Limb (tissue), 2 donors: ENCODE measurements at regions not wholly inside any gene's neighbourhood (a gene's known extent, or its start where the extent isn't known, plus 50 kb on each side); places are given as distances from the start of the nearest gene placed in this dataset.

Experiments
- DNase-seq, 2 donors: peaks; one replicate each; pipeline ENCODE4 v3.0.0-alpha.2; 2016; ENCODE audit errors: extremely low spot score in 2 of 2

- DNase-seq = peak; percentile 49 to 62
Measured at GRCh38 chr13:39100996-39101738, 62.9 kb downstream of the NHLRC3 start.

- DNase-seq = no peak
Measured at GRCh38 chr13:39102981-39103490, 64.8 kb downstream of the NHLRC3 start.

GRCh38 chr13:39105110-39105509 lies 66.9 kb downstream of the NHLRC3 start:
- peak in 1 of 2 donors; percentile 36 for DNase-seq

GRCh38 chr13:39106216-39107005 lies 68.2 kb downstream of the NHLRC3 start:
- no peak for DNase-seq

GRCh38 chr13:39107561-39107960 lies 69.3 kb downstream of the NHLRC3 start:
- DNase-seq = no peak

GRCh38 chr13:39108783-39109182 lies 70.5 kb downstream of the NHLRC3 start:
- DNase-seq = no peak

DNA sequence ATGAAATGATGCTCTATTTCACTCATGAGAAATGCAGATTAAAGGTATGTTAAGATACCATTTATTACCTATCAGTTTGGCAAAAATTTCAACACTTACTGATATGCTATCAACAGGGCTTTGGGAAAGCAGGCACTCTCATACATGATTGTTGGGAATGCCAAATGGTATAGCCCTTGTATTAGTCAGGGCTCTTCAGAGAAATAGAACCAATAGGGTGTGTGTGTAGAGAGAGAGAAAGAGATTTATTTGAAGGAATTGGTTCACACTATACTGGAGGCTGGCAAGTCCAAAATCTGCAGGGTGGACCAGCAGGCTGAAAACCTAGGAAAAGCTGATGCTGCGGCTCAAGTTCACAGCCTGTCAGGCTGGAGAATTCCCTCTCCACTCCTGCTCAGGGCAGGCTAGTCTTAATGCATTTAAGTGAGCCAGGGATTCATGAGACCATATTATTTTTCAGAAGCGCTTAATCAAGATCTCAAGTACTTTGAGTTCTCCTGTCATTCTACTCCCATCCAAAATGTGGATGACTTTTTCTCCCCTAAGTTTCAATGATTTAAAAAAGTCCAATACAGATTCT lies 72.4 kb downstream of the NHLRC3 start:
- DNase-seq = no peak

DNA sequence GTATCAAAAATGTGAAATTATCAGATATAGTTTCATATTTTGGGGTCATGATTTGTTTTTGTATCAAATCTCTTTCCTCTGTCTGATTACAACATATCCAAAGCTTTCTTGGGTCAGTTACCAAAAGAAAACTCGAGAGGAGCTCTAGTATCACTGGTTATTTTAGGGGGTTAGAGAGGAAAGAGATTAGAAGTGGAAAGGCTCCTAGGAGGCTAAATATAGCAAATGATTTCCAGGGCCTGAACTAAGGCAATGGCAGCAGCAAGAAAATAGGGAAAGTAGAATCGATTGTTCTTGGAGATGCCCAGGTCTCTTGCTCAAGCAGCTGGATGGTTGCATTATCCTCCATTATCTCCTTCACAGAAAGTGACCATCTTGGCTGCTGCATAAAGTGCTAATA lies 72.9 kb downstream of the NHLRC3 start:
- DNase-seq = no peak

- no peak for DNase-seq
Measured at GRCh38 chr13:39119422-39119821, 81.2 kb downstream of the NHLRC3 start.

DNA sequence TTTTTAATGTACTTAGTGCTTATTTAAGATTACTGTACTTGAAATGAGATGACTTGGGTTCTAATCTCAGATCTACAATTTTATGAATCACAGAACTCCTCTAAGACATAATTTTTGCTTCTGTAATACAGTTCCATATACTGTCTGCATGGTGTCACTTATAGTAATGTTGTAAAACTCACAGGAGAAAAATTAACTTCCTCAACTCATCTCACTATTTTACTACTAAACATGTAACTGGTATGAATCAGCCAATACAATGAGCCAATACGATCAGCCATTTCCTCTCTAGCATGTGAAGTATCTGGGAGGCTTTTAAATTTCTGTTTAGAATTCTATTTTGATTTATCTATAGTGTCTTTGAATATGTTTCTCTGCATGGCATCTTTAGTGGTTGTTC lies 85.3 kb downstream of the NHLRC3 start:
- DNase-seq = no peak

DNA sequence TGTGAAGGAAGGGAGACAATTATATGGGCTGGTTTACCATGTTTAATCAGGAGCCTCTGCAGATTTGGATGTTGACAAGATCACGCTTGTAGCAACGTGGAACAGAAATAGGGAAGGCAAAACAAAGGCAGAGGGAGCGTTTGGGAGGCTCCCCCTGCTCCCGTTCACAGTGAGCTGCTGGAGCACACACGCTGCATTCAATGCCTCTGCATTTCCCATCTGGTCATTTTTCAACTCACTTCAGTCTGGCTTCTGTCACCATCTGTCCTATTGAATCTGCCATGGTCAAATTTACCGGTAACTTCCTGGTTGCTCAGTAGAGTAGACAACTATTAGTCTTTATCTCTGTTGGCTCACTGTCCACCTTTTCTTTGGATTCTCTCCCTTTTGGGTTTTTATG lies 91.0 kb downstream of the NHLRC3 start:
- no peak for DNase-seq

DNA sequence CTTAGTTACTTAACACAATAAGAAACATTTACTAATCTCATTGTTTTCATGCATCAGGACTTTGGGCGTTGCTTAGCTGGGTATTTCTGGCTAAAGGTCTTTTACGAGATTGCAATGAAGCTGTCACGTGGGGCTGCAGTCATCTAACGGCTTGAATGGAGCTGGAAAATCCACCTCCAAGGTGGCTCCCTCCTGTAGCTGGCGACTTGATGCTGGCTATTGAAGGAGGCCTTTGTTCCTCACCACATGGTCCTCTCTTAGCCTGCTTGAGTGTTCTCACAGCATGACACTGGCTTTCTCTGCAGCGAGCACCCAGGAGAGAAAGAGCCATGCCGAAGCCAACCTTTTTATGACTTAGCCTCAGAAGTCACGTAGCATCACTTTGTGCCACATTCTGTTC lies 92.0 kb downstream of the NHLRC3 start:
- no peak for DNase-seq

DNA sequence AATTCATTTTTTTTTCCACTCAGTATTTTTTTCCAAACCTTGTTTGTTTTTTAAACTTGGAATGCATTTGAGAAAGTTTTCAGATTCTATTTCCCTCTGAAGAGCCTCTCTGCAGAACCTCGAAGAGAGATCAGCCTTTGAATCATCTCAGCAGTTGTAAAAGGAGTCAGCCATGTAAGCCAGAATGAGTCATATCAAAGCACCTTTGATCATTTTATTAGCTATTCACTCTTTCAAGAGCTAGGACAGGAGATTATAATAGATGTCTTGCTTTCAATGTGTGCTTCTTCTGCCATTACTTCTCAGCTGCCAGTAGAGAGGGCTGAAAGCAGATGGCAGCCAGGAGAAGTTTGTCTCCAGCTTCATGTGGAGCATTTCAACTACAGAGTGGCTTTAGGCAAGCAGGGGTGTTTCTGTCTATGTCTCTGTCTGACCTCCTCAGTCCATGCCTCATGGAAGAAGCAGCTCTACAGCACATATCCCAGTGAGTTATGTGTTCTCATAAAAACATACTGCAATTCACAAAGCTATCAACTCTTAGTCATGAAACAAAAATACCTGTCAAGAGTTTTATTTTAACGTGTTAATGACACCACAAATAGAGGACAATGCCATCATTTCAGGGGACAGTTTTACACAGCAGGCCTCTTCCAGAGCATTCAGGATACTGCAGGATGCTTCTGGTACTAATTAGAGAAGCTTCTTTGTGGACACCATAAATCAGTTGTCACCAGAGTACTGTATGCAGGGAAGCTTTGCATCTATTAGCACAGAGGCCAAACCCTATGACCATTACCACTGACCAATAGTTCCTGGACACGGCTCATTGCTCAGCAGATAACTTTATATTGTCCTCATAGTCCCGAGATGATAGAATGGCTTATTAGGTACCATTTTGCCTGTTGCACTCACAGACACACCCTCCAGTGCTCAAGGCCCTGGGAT lies 94.3 kb downstream of the NHLRC3 start:
- no peak for DNase-seq

DNA sequence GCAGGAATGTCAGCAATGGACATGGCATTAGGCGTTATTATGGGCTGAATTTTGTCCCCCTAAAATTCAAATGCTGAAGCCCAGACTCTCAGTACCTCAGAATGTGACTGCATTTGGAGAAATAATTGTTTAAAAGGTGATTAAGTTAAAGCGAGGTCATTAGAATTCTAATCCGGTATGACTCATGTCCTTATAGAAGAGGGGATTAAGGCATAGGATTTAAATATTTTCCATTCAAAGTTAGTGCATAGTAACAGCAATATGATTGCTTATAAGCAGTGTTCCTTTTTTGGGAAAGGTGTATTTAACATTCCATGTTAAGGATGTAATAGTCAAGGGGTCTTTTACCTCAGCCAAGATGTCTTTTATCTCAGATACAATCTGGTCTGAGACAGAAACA lies 95.5 kb downstream of the NHLRC3 start:
- DNase-seq = no peak

GRCh38 chr13:39134574-39134973 lies 96.3 kb downstream of the NHLRC3 start:
- no peak for DNase-seq

- DNase-seq = no peak
Measured at GRCh38 chr13:39144391-39144790, 106.1 kb downstream of the NHLRC3 start.

- peak; percentile 68 to 80 for DNase-seq
Measured at GRCh38 chr13:39144941-39145533, 106.8 kb downstream of the NHLRC3 start.

GRCh38 chr13:39148513-39148961 lies 110.3 kb downstream of the NHLRC3 start:
- no peak for DNase-seq

DNA sequence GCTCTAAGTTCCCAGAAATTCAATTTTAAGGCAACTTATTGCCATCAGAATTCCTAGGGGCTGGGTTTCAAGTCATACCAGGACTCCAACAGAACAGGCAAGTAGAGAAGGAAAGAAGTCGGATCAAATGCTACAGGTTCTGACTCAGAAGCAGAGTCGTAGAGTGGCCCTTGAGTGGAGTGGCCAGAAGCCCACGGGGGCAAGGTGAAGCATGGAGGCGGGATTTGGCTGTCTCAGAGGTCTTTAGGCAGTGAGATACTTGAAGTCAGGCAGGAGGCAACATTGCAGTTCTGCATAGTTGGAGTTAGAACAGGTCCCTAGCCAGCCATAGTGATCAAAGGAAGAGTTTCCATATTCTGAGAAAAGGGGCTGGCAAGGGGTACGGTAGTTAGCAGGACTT lies 111.6 kb downstream of the NHLRC3 start:
- DNase-seq = no peak

DNA sequence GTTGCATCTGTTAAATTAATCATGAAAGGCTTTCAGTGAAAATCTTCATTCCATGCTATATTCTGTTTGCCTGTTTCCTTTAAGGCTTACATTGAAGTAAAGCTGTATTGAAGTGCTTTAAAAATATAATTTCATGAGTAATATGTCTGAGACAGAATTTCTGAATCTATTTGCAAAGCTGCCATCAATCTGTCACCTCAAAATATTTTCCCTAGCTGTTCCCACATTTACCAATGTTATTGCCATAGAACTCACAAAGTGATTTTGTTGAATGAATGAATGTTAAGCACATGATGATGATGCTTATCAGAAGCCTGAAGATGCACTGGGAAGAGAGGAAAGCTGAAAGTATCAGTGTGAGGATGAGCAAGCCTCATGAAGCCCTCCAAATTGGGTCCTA lies 115.8 kb downstream of the NHLRC3 start:
- no peak for DNase-seq

DNA sequence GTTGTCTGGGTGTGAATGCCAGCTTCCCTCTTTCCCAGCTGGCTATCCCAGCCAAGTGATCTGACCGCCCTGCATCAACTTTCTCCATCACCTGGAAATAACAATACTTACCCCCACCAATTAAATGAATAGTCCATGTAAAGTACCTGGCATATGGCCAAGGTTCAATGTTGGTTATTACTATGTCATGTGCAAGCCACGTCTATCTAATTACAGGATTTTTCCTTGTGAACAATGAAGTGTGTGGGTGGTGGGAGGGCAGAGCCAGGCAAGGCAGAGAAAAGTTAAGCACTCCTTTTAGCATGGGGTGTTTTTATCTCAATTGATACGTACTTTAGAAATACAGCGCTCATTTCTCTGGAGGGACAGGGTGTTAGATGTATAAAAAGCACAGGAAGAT lies 121.1 kb downstream of the NHLRC3 start:
- DNase-seq = no peak
